HCT116 (cell line): ENCODE measurements at regions not wholly inside any gene's neighbourhood (a gene's known extent, or its start where the extent isn't known, plus 50 kb on each side); places are given as distances from the start of the nearest gene placed in this dataset.

Experiments
- ATAC-seq: fragments of 200-7000 bp; cut with Tn5 transposase; 2 replicates; pipeline ENCODE4 v1.9.1; 2020; ENCODE audit warnings: mild to moderate bottlenecking, moderate library complexity
- BruUV-seq: library from RNA; stranded (reverse); fragments of 400-500 nt; replicated peaks from 2 replicates; lab custom pipeline; 2021; lab: Mats Ljungman, UMichigan
- CTCF ChIA-PET: fragments of 300-600 bp; sonication (Branson Sonifier 250); formaldehyde crosslinking; loops from one replicate; lab custom pipeline; 2021; ENCODE audit warnings: antibody characterized with exemption; lab: Charles Lee
- POLR2A ChIA-PET: fragments of 300-600, 350-600 bp; sonication (Branson Sonifier 250); formaldehyde crosslinking; loops from one replicate; lab custom pipeline; 2021; ENCODE audit warnings: antibody characterized with exemption; lab: Charles Lee
- RAD21 ChIA-PET, 2 experiments: fragments of 300-600 bp; sonication (Branson Sonifier 250); formaldehyde crosslinking; loops; one replicate each; lab custom pipeline; 2023; ENCODE audit warnings: low total read pairs in 2 of 2; ENCODE audit not compliant: uncharacterized antibody in 2 of 2, unreplicated experiment in 2 of 2, low non-redundant PET in 1 of 2; lab: Charles Lee
- DNase-seq: peaks from one replicate; pipeline ENCODE4 v3.0.0-alpha.2; 2010; ENCODE audit warnings: low read depth, low spot score
- H2AFZ ChIP-seq: fragments of 200-600 bp; shearing (Covaris generic), sonication (generic); 2 replicates; pipeline ENCODE4 v1.6.1; 2017; ENCODE audit warnings: low read depth, mixed run types, mixed read lengths, antibody characterized with exemption, low read length; ENCODE audit not compliant: poor library complexity, severe bottlenecking
- H3K27ac ChIP-seq: 2 replicates; pipeline ENCODE4 v1.5.1; 2012; ENCODE audit warnings: low read depth, low read length
- H3K27me3 ChIP-seq: fragments of 200-600 bp; sonication (generic); 2 replicates; pipeline ENCODE4 v1.6.1; 2016; ENCODE audit warnings: mixed run types, low read length, mixed read lengths; ENCODE audit not compliant: insufficient read depth
- H3K36me3 ChIP-seq, 2 experiments: fragments of 200-500 bp in 1 of 2; fragments of 200-600 bp in 1 of 2; sonication (Bioruptor generic) in 1 of 2; sonication (generic) in 1 of 2; 2 replicates each; pipeline versions ENCODE4 v1.5.1 to v1.6.1; 2014 to 2016; ENCODE audit warnings: low read length in 2 of 2, inconsistent platforms in 1 of 2, mixed read lengths in 1 of 2, mixed run types in 1 of 2; ENCODE audit not compliant: insufficient read depth in 2 of 2, control insufficient read depth in 1 of 2
- H3K4me1 ChIP-seq, 2 experiments: fragments of 200-600 bp in 1 of 2; sonication (generic) in 1 of 2; 2 replicates each; pipeline versions ENCODE4 v1.5.1 to v1.6.1; 2012 to 2017; ENCODE audit warnings: low read length in 2 of 2, inconsistent platforms in 1 of 2, mild to moderate bottlenecking in 1 of 2, mixed read lengths in 1 of 2, mixed run types in 1 of 2, moderate library complexity in 1 of 2; ENCODE audit not compliant: insufficient read depth in 2 of 2, control insufficient read depth in 1 of 2
- H3K4me2 ChIP-seq: fragments of 200-600 bp; sonication (generic); 2 replicates; pipeline ENCODE4 v1.6.1; 2017; ENCODE audit warnings: mixed run types, low read length, mixed read lengths
- H3K4me3 ChIP-seq, 2 experiments: fragments of 200-600 bp in 1 of 2; sonication (generic) in 1 of 2; replicated peaks in 1 of 2; 2 replicates each; pipeline ENCODE4 v1.5.1; 2011 to 2016; ENCODE audit warnings: low read length in 2 of 2, control low read depth in 1 of 2, low read depth in 1 of 2, mild to moderate bottlenecking in 1 of 2, mixed read lengths in 1 of 2, mixed run types in 1 of 2
- H3K79me2 ChIP-seq: fragments of 200-600 bp; sonication (generic); 2 replicates; pipeline ENCODE4 v1.6.1; 2017; ENCODE audit warnings: mild to moderate bottlenecking, mixed run types, low read length, moderate library complexity, mixed read lengths; ENCODE audit not compliant: insufficient read depth
- H3K9ac ChIP-seq: fragments of 200-600 bp; sonication (generic); 2 replicates; pipeline ENCODE4 v1.6.1; 2016; ENCODE audit warnings: low read length, mixed read lengths
- H3K9me2 ChIP-seq: fragments of 200-600 bp; sonication (generic), shearing (Covaris generic); 2 replicates; pipeline ENCODE4 v1.6.1; 2017; ENCODE audit warnings: mixed run types, mild to moderate bottlenecking, moderate library complexity; ENCODE audit not compliant: insufficient read depth
- H3K9me3 ChIP-seq, 2 experiments: fragments of 200-500 bp in 1 of 2; fragments of 200-600 bp in 1 of 2; sonication (Bioruptor generic) in 1 of 2; sonication (generic) in 1 of 2; 2 replicates each; pipeline ENCODE4 v1.6.1; 2014 to 2017; ENCODE audit warnings: low read length in 2 of 2, mixed read lengths in 2 of 2, inconsistent platforms in 1 of 2, low read depth in 1 of 2, mild to moderate bottlenecking in 1 of 2, mixed run types in 1 of 2, moderate library complexity in 1 of 2; ENCODE audit not compliant: control insufficient read depth in 1 of 2, insufficient read depth in 1 of 2
- H4K20me1 ChIP-seq: fragments of 200-600 bp; sonication (generic), shearing (Covaris generic); 2 replicates; pipeline ENCODE4 v1.6.1; 2017; ENCODE audit warnings: mixed run types, mild to moderate bottlenecking, moderate library complexity; ENCODE audit not compliant: insufficient read depth
- CEBPB ChIP-seq: IDR thresholded peaks from 2 replicates; pipeline ENCODE4 v1.6.1; 2012; ENCODE audit warnings: low read depth
- CTCF ChIP-seq, 3 experiments: fragments of 200-600 bp in 1 of 3; sonication (generic) in 1 of 3; IDR thresholded peaks in 2 of 3; conservative IDR thresholded peaks in 1 of 3; 2 replicates each; pipeline ENCODE4 v1.5.1; 2012 to 2017; ENCODE audit warnings: low read depth in 2 of 3, low read length in 2 of 3, antibody characterized with exemption in 1 of 3, borderline replicate concordance in 1 of 3, control low read depth in 1 of 3, mild to moderate bottlenecking in 1 of 3, mixed read lengths in 1 of 3, mixed run types in 1 of 3, moderate library complexity in 1 of 3; ENCODE audit not compliant: insufficient read depth in 1 of 3
- FOSL1 ChIP-seq: IDR thresholded peaks from 2 replicates; pipeline ENCODE4 v1.6.1; 2012; ENCODE audit warnings: low read depth
- POLR2A ChIP-seq: IDR thresholded peaks from 2 replicates; pipeline ENCODE4 v1.7.0; 2011; ENCODE audit warnings: borderline replicate concordance; ENCODE audit not compliant: insufficient read depth, insufficient read length; ENCODE audit errors: extremely low read depth
- POLR2AphosphoS5 ChIP-seq: IDR thresholded peaks from 2 replicates; pipeline ENCODE4 v1.6.1; 2011; ENCODE audit warnings: mild to moderate bottlenecking, low read depth, low read length, moderate library complexity
- REST ChIP-seq: IDR thresholded peaks from 2 replicates; pipeline ENCODE4 v1.6.1; 2012; ENCODE audit warnings: low read depth
- SIN3A ChIP-seq: IDR thresholded peaks from 2 replicates; pipeline ENCODE4 v1.6.1; 2012; ENCODE audit warnings: low read depth
- SP1 ChIP-seq: IDR thresholded peaks from 2 replicates; pipeline ENCODE4 v1.6.1; 2012; ENCODE audit warnings: low read depth
- SRF ChIP-seq: IDR thresholded peaks from 2 replicates; pipeline ENCODE4 v1.6.1; 2012; ENCODE audit warnings: low read depth
- ZFX ChIP-seq: fragments of 450-650 bp; IDR thresholded peaks from 2 replicates; pipeline ENCODE4 v1.6.1; 2017
- intact Hi-C: fragments of 100-400 bp; cut with micrococcal nuclease; formaldehyde crosslinking; loops from 2 replicates; pipeline ENCODE4 v1.10.0; 2022

GRCh38 chr5:118017536-118017935, 970.8 kb downstream of the DTWD2 start:
- H3K9me2 ChIP-seq = no peaks in the 10 kb centered on the region
- no peak overlapping the region for H3K4me3 ChIP-seq
- intact Hi-C loops = no loop called here
- no TSS peak for BruUV-seq
- H4K20me1 ChIP-seq = no peaks in the 10 kb centered on the region
- no peaks in the 10 kb centered on the region for H3K9me3 ChIP-seq
- H3K27me3 ChIP-seq = no peaks in the 10 kb centered on the region
- no peak overlapping the region for H3K9ac ChIP-seq
- H3K27ac ChIP-seq = no peak overlapping the region
- no peaks in the 10 kb centered on the region for H3K36me3 ChIP-seq
- no peaks in the 10 kb centered on the region for H3K79me2 ChIP-seq
- ATAC-seq (no peak), DNase-seq (no peak)
- no peaks in the 10 kb centered on the region for H3K4me1 ChIP-seq
- no peak for TF ChIP-seq SP1
- TF ChIP-seq POLR2A = no peak
- no peak for TF ChIP-seq FOSL1
- no peak for TF ChIP-seq ZFX
- TF ChIP-seq POLR2AphosphoS5 = no peak
- no peak for TF ChIP-seq REST
- no peak for TF ChIP-seq SRF
- TF ChIP-seq CTCF (IDR thresholded peaks at IDR 0.05 in 2 of 3, conservative IDR thresholded peaks at IDR 0.05 in 1 of 3; ENCODE audit: borderline replicate concordance in 1 of 3, insufficient read depth in 1 of 3, low read depth in 2 of 3, low read length in 2 of 3) = no peak
- TF ChIP-seq CEBPB = no peak
- no peak for TF ChIP-seq SIN3A
- RAD21 ChIA-PET = no interaction called here
- no peak overlapping the region for H2AFZ ChIP-seq
- POLR2A ChIA-PET = no interaction called here
- no peak overlapping the region for H3K4me2 ChIP-seq
- CTCF ChIA-PET = no interaction called here
